ENCODE measurements at regions not wholly inside any gene's neighbourhood (a gene's known extent, or its start where the extent isn't known, plus 50 kb on each side); places are given as distances from the start of the nearest gene placed in this dataset.
"Not testable (repeated sequence)": the region's sequence is repeated elsewhere in the genome, so short reads cannot be mapped to it uniquely, and the experiment has no call there.

GRCh38 chr20:48040491-48040890 is 255.2 kb upstream of the SULF2 start:
- no peak overlapping the region for H3K27ac ChIP-seq (ENCODE audit: low read depth, low read length)
- no peak overlapping the region for H3K4me3 ChIP-seq (ENCODE audit: low read depth, low read length)
- no peak for DNase-seq (ENCODE audit: low read depth in 4 of 6, low spot score in 6 of 6)
- no peaks in the 10 kb centered on the region for H3K9me3 ChIP-seq (ENCODE audit: control insufficient read depth, insufficient read depth, low read length)
- no peaks in the 10 kb centered on the region for H3K36me3 ChIP-seq (ENCODE audit: control insufficient read depth, insufficient read depth, low read length)
- H3K27me3 ChIP-seq (ENCODE audit: control insufficient read depth, insufficient read depth, low read length) = no peaks in the 10 kb centered on the region
- 67% methylated on average over 1 of the region's 6 CpGs for WGBS (ENCODE audit: insufficient coverage)
- peaks cover 7% of the 10 kb centered on the region for H3K4me1 ChIP-seq (ENCODE audit: control insufficient read depth, insufficient read depth, low read length)

- no peaks in the 10 kb centered on the region for H3K27me3 ChIP-seq (ENCODE audit: control insufficient read depth, insufficient read depth, low read length)
- peaks cover 7% of the 10 kb centered on the region for H3K4me1 ChIP-seq (ENCODE audit: control insufficient read depth, insufficient read depth, low read length)
- WGBS (ENCODE audit: insufficient coverage) = 67% methylated on average over 5 of the region's 7 CpGs
- no peak overlapping the region for H3K27ac ChIP-seq (ENCODE audit: low read depth, low read length)
- H3K36me3 ChIP-seq (ENCODE audit: control insufficient read depth, insufficient read depth, low read length) = no peaks in the 10 kb centered on the region
- DNase-seq (ENCODE audit: low read depth in 4 of 6, low spot score in 6 of 6) = no peak
- H3K4me3 ChIP-seq (ENCODE audit: low read depth, low read length) = no peak overlapping the region
- H3K9me3 ChIP-seq (ENCODE audit: control insufficient read depth, insufficient read depth, low read length) = no peaks in the 10 kb centered on the region
Observed at GRCh38 chr20:48040051-48040450, 254.8 kb upstream of the SULF2 start.

DNA sequence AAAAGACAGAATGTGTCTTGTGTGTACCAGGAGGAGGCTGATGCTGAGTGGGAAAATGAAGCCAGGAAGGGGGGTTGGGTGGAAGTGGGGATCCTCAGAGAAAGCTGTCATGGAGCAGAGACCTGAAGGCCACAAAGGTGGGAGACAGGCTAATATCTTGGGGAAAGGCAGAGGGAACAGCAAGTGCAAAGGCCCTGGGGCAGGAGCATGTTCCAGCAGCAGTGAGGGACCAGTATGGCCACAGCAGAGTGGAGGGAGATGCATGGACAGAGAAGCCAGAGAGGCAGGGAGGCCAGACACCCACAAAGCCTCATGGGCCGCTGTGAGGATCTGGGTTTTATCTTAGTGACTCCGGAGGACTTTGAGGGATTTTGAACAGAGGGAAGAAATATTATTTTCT is 254.2 kb upstream of the SULF2 start:
- Histone ChIP-seq H3K36me3 (ENCODE audit: control insufficient read depth, insufficient read depth, low read length) (no peaks in the 10 kb centered on the region), H3K27ac (ENCODE audit: low read depth, low read length) (no peak overlapping the region), H3K4me1 (ENCODE audit: control insufficient read depth, insufficient read depth, low read length) (peaks cover 7% of the 10 kb centered on the region), H3K4me3 (ENCODE audit: low read depth, low read length) (no peak overlapping the region), H3K9me3 (ENCODE audit: control insufficient read depth, insufficient read depth, low read length) (no peaks in the 10 kb centered on the region), H3K27me3 (ENCODE audit: control insufficient read depth, insufficient read depth, low read length) (no peaks in the 10 kb centered on the region)
- no peak for DNase-seq (ENCODE audit: low read depth in 4 of 6, low spot score in 6 of 6)
- WGBS (ENCODE audit: insufficient coverage) = no CpG with 5 or more reads among the region's 2 CpGs

DNA sequence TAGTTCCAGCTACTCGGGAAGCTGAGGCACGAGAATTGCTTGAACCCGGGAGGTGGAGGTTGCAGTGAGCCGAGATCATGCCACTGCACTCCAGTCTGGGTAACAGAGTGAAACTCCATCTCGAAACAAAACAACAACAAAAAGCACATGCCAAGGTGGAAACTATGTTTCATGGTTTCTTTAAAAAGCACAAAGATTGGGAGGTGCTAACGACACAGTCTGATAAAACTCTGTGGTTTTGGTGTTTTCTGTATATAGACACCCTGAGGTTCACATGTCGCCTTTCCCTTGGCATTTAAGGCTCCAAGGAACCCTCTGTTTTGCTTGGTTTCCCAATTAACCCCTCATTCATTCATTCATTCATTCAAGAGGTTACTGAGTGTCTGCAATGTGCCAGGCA is 253.4 kb upstream of the SULF2 start:
- H3K9me3 ChIP-seq (ENCODE audit: control insufficient read depth, insufficient read depth, low read length) = no peaks in the 10 kb centered on the region
- peaks cover 7% of the 10 kb centered on the region for H3K4me1 ChIP-seq (ENCODE audit: control insufficient read depth, insufficient read depth, low read length)
- H3K36me3 ChIP-seq (ENCODE audit: control insufficient read depth, insufficient read depth, low read length) = no peaks in the 10 kb centered on the region
- H3K27me3 ChIP-seq (ENCODE audit: control insufficient read depth, insufficient read depth, low read length) = no peaks in the 10 kb centered on the region
- no peak for DNase-seq (ENCODE audit: low read depth in 4 of 6, low spot score in 6 of 6)
- 100% methylated on average over 3 of the region's 7 CpGs for WGBS (ENCODE audit: insufficient coverage)
- no peak overlapping the region for H3K27ac ChIP-seq (ENCODE audit: low read depth, low read length)
- no peak overlapping the region for H3K4me3 ChIP-seq (ENCODE audit: low read depth, low read length)

DNA sequence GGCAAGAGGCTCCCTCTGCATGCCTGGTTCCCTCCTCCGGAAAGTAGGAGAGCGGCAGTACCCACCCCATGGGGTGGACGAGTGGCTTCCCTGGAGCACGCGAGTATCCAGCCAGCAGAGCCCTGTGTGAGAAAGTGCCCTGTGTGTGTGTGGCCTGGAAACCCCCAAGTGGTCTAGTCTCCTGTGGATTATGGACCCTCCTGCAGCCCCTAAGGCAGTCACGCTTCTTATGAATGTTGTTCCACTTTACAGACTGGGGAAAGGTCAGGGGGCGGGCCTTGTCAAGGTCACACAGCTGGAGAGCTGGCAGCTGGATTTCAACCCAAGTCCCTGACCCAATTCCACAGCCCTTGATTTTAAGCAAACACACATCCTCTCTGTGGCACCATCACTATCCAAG is 252.5 kb upstream of the SULF2 start:
- WGBS (ENCODE audit: insufficient coverage) = 71% methylated on average over 5 of the region's 7 CpGs
- H3K4me3 ChIP-seq (ENCODE audit: low read depth, low read length); H3K4me1 ChIP-seq (ENCODE audit: control insufficient read depth, insufficient read depth, low read length); H3K27me3 ChIP-seq (ENCODE audit: control insufficient read depth, insufficient read depth, low read length); H3K27ac ChIP-seq (ENCODE audit: low read depth, low read length); H3K9me3 ChIP-seq (ENCODE audit: control insufficient read depth, insufficient read depth, low read length); H3K36me3 ChIP-seq (ENCODE audit: control insufficient read depth, insufficient read depth, low read length): not testable (repeated sequence)
- peak in 1 of 6 donors; percentile 24 for DNase-seq (ENCODE audit: low read depth in 4 of 6, low spot score in 6 of 6)

GRCh38 chr20:48035961-48036731 is 250.9 kb upstream of the SULF2 start:
- Histone ChIP-seq H3K27me3 (ENCODE audit: control insufficient read depth, insufficient read depth, low read length) (no peaks in the 10 kb centered on the region), H3K4me1 (ENCODE audit: control insufficient read depth, insufficient read depth, low read length) (peaks cover 7% of the 10 kb centered on the region), H3K9me3 (ENCODE audit: control insufficient read depth, insufficient read depth, low read length) (no peaks in the 10 kb centered on the region), H3K36me3 (ENCODE audit: control insufficient read depth, insufficient read depth, low read length) (no peaks in the 10 kb centered on the region), H3K4me3 (ENCODE audit: low read depth, low read length) (no peak overlapping the region), H3K27ac (ENCODE audit: low read depth, low read length) (no peak overlapping the region)
- no peak for DNase-seq (ENCODE audit: low read depth in 4 of 6, low spot score in 6 of 6)
- WGBS (ENCODE audit: insufficient coverage) = 100% methylated on average over 2 of the region's 4 CpGs

GRCh38 chr20:48034751-48035150 is 249.5 kb upstream of the SULF2 start:
- H3K27me3 ChIP-seq (ENCODE audit: control insufficient read depth, insufficient read depth, low read length) = no peaks in the 10 kb centered on the region
- no peak overlapping the region for H3K4me3 ChIP-seq (ENCODE audit: low read depth, low read length)
- WGBS (ENCODE audit: insufficient coverage) = 100% methylated on average over 4 of the region's 6 CpGs
- no peak overlapping the region for H3K27ac ChIP-seq (ENCODE audit: low read depth, low read length)
- H3K4me1 ChIP-seq (ENCODE audit: control insufficient read depth, insufficient read depth, low read length) = peaks cover 7% of the 10 kb centered on the region
- H3K9me3 ChIP-seq (ENCODE audit: control insufficient read depth, insufficient read depth, low read length) = no peaks in the 10 kb centered on the region
- DNase-seq (ENCODE audit: low read depth in 4 of 6, low spot score in 6 of 6) = no peak
- no peaks in the 10 kb centered on the region for H3K36me3 ChIP-seq (ENCODE audit: control insufficient read depth, insufficient read depth, low read length)

GRCh38 chr20:48033005-48033404 is 247.7 kb upstream of the SULF2 start:
- H3K4me1 ChIP-seq (ENCODE audit: control insufficient read depth, insufficient read depth, low read length); H3K36me3 ChIP-seq (ENCODE audit: control insufficient read depth, insufficient read depth, low read length); H3K9me3 ChIP-seq (ENCODE audit: control insufficient read depth, insufficient read depth, low read length); H3K27ac ChIP-seq (ENCODE audit: low read depth, low read length); H3K27me3 ChIP-seq (ENCODE audit: control insufficient read depth, insufficient read depth, low read length); DNase-seq (ENCODE audit: low read depth in 4 of 6, low spot score in 6 of 6); H3K4me3 ChIP-seq (ENCODE audit: low read depth, low read length): not testable (repeated sequence)
- WGBS (ENCODE audit: insufficient coverage) = 100% methylated on average over 5 of the region's 8 CpGs

GRCh38 chr20:48031122-48031521 is 245.8 kb upstream of the SULF2 start:
- DNase-seq (ENCODE audit: low read depth in 4 of 6, low spot score in 6 of 6) = peak in 1 of 6 donors; percentile 56
- peaks cover 2% of the 10 kb centered on the region for H3K27me3 ChIP-seq (ENCODE audit: control insufficient read depth, insufficient read depth, low read length)
- H3K9me3 ChIP-seq (ENCODE audit: control insufficient read depth, insufficient read depth, low read length) = no peaks in the 10 kb centered on the region
- no peak overlapping the region for H3K4me3 ChIP-seq (ENCODE audit: low read depth, low read length)
- H3K36me3 ChIP-seq (ENCODE audit: control insufficient read depth, insufficient read depth, low read length) = no peaks in the 10 kb centered on the region
- H3K4me1 ChIP-seq (ENCODE audit: control insufficient read depth, insufficient read depth, low read length) = no peaks in the 10 kb centered on the region
- no peak overlapping the region for H3K27ac ChIP-seq (ENCODE audit: low read depth, low read length)
- WGBS (ENCODE audit: insufficient coverage) = 60% methylated on average over 2 of the region's 4 CpGs

- no peaks in the 10 kb centered on the region for H3K9me3 ChIP-seq (ENCODE audit: control insufficient read depth, insufficient read depth, low read length)
- H3K27me3 ChIP-seq (ENCODE audit: control insufficient read depth, insufficient read depth, low read length) = peaks cover 7% of the 10 kb centered on the region
- H3K27ac ChIP-seq (ENCODE audit: low read depth, low read length) = no peak overlapping the region
- H3K4me1 ChIP-seq (ENCODE audit: control insufficient read depth, insufficient read depth, low read length) = peaks cover 8% of the 10 kb centered on the region
- H3K4me3 ChIP-seq (ENCODE audit: low read depth, low read length) = no peak overlapping the region
- DNase-seq (ENCODE audit: low read depth in 4 of 6, low spot score in 6 of 6) = peak in 1 of 6 donors; percentile 71
- WGBS (ENCODE audit: insufficient coverage) = 77% methylated on average over 6 of the region's 9 CpGs
- H3K36me3 ChIP-seq (ENCODE audit: control insufficient read depth, insufficient read depth, low read length) = no peaks in the 10 kb centered on the region
Observed at GRCh38 chr20:48026981-48027592, 241.8 kb upstream of the SULF2 start.

Data from spinal cord (tissue), 9 donors.